HEK293T (cell line): ENCODE measurements at regions not wholly inside any gene's neighbourhood (a gene's known extent, or its start where the extent isn't known, plus 50 kb on each side); places are given as distances from the start of the nearest gene placed in this dataset.

ENCODE experiments used
- CTCF ChIA-PET: fragments of 350-600 bp; formaldehyde crosslinking; extraction: SDS; loops from one replicate; lab custom pipeline; 2021; ENCODE audit warnings: antibody characterized with exemption, inconsistent platforms; lab: Yijun Ruan, JAX
- POLR2A ChIA-PET: fragments of 350-600 bp; formaldehyde crosslinking; extraction: SDS; loops from one replicate; lab custom pipeline; 2020; ENCODE audit warnings: antibody characterized with exemption, inconsistent platforms; lab: Yijun Ruan, JAX
- DNase-seq: peaks from one replicate; pipeline ENCODE4 v3.0.0; 2012; ENCODE audit warnings: mixed read lengths; ENCODE audit errors: extremely low spot score
- ARNT ChIP-seq: fragments of 450-650 bp; IDR thresholded peaks from 2 replicates; pipeline ENCODE4 v1.6.1; 2017; ENCODE audit warnings: mild to moderate bottlenecking
- BHLHE40 ChIP-seq: fragments of 450-650 bp; IDR thresholded peaks from 2 replicates; pipeline ENCODE4 v1.6.1; 2016; ENCODE audit warnings: mild to moderate bottlenecking, moderate library complexity, borderline replicate concordance
- CTBP1 ChIP-seq: fragments of 450-650 bp; IDR thresholded peaks from 2 replicates; pipeline ENCODE4 v1.6.1; 2016; ENCODE audit warnings: borderline replicate concordance
- ELF4 ChIP-seq: fragments of 450-650 bp; IDR thresholded peaks from 2 replicates; pipeline ENCODE4 v1.6.1; 2017; ENCODE audit warnings: antibody characterized with exemption
- FOXA1 ChIP-seq: fragments of 450-650 bp; IDR thresholded peaks from 2 replicates; pipeline ENCODE4 v1.6.1; 2016; ENCODE audit warnings: mild to moderate bottlenecking
- FOXK2 ChIP-seq: fragments of 450-650 bp; IDR thresholded peaks from 2 replicates; pipeline ENCODE4 v1.6.1; 2016; ENCODE audit warnings: mild to moderate bottlenecking
- FOXM1 ChIP-seq: fragments of 450-650 bp; IDR thresholded peaks from 2 replicates; pipeline ENCODE4 v1.6.1; 2017; ENCODE audit warnings: mild to moderate bottlenecking, borderline replicate concordance
- HDGF ChIP-seq: fragments of 450-650 bp; IDR thresholded peaks from 2 replicates; pipeline ENCODE4 v1.6.1; 2017; ENCODE audit warnings: antibody characterized with exemption, borderline replicate concordance
- L3MBTL2 ChIP-seq: fragments of 450-650 bp; conservative IDR thresholded peaks from 2 replicates; pipeline ENCODE4 v1.6.1; 2016; ENCODE audit warnings: mild to moderate bottlenecking
- LEF1 ChIP-seq: fragments of 450-650 bp; IDR thresholded peaks from 2 replicates; pipeline ENCODE4 v1.6.1; 2017; ENCODE audit warnings: mild to moderate bottlenecking, borderline replicate concordance
- NFRKB ChIP-seq: fragments of 450-650 bp; IDR thresholded peaks from 2 replicates; pipeline ENCODE4 v1.6.1; 2016; ENCODE audit warnings: mild to moderate bottlenecking, moderate library complexity
- SP1 ChIP-seq: fragments of 450-650 bp; IDR thresholded peaks from 2 replicates; pipeline ENCODE4 v1.6.1; 2017
- SUZ12 ChIP-seq: fragments of 450-650 bp; IDR thresholded peaks from 2 replicates; pipeline ENCODE4 v1.6.1; 2016; ENCODE audit warnings: mild to moderate bottlenecking
- TARDBP ChIP-seq: fragments of 450-650 bp; IDR thresholded peaks from 2 replicates; pipeline ENCODE4 v1.6.1; 2016
- ZNF384 ChIP-seq: fragments of 450-650 bp; IDR thresholded peaks from 2 replicates; pipeline ENCODE4 v1.6.1; 2016
- TF ChIP-seq, protein P1 (sequence below): fragments of 450-650 bp; IDR thresholded peaks from 2 replicates; pipeline ENCODE4 v1.6.1; 2016

DNA sequence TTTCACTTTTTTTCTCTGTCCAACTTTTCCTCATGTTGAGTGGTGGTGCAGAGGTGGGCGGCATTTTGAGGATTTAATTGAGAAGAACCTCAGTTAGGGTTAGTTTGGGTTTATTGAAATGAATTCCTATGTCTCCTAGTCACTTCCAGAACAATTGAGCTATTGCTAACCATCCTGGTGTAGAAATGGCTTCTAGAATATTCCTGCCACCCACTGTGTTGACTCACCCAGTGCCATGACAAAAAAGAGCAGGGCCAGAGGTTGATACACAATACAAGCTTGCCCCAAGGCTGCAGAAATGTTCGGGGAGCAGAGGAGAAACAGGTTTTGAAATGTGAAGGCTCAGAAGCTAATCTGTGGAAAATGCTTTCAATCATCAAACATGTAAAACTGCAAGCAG lies 167.1 kb upstream of the TRIB2 start:
- ChIA-PET POLR2A (no interaction called here), CTCF (interaction anchor here (1.0 kb wide), 1 partner anchor 456 kb away, joined by 3 read pairs; no protein-coding TSS in a partner anchor)
- DNase-seq = no peak
- no peak for TF ChIP-seq SP1
- no peak for TF ChIP-seq CTBP1
- no peak for TF ChIP-seq FOXM1

DNA sequence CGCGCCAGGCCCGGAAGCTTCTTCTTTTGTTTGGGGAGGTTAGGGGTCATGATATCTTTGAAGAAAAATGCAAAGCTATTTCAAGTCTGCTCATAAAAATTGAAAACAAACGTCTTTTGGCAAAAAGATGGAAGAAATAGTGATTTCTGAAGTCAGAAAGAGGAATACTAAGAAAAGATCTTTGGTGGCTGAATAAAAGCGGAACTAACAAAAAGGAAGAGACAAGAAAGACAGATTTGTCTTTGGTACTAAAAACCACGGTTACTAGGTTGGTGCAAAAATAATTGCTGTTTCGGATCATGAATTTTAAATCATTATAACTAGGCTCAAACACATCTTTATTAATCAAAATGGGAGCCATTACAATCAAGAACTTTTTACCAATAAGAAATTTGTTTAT lies 164.6 kb upstream of the TRIB2 start:
- CTCF ChIA-PET = no interaction called here
- DNase-seq = no peak
- POLR2A ChIA-PET = no interaction called here
- no peak for TF ChIP-seq FOXK2
- no peak for TF ChIP-seq BHLHE40
- TF ChIP-seq, protein P1, sequence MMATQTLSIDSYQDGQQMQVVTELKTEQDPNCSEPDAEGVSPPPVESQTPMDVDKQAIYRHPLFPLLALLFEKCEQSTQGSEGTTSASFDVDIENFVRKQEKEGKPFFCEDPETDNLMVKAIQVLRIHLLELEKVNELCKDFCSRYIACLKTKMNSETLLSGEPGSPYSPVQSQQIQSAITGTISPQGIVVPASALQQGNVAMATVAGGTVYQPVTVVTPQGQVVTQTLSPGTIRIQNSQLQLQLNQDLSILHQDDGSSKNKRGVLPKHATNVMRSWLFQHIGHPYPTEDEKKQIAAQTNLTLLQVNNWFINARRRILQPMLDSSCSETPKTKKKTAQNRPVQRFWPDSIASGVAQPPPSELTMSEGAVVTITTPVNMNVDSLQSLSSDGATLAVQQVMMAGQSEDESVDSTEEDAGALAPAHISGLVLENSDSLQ = no peak
- no peak for TF ChIP-seq ZNF384
- no peak for TF ChIP-seq SP1
- no peak for TF ChIP-seq LEF1
- no peak for TF ChIP-seq L3MBTL2
- no peak for TF ChIP-seq NFRKB
- TF ChIP-seq FOXM1 = no peak
- no peak for TF ChIP-seq ELF4
- TF ChIP-seq TARDBP = no peak
- no peak for TF ChIP-seq SUZ12
- no peak for TF ChIP-seq ARNT
- no peak for TF ChIP-seq FOXA1
- TF ChIP-seq CTBP1 = no peak
- TF ChIP-seq HDGF = no peak

DNA sequence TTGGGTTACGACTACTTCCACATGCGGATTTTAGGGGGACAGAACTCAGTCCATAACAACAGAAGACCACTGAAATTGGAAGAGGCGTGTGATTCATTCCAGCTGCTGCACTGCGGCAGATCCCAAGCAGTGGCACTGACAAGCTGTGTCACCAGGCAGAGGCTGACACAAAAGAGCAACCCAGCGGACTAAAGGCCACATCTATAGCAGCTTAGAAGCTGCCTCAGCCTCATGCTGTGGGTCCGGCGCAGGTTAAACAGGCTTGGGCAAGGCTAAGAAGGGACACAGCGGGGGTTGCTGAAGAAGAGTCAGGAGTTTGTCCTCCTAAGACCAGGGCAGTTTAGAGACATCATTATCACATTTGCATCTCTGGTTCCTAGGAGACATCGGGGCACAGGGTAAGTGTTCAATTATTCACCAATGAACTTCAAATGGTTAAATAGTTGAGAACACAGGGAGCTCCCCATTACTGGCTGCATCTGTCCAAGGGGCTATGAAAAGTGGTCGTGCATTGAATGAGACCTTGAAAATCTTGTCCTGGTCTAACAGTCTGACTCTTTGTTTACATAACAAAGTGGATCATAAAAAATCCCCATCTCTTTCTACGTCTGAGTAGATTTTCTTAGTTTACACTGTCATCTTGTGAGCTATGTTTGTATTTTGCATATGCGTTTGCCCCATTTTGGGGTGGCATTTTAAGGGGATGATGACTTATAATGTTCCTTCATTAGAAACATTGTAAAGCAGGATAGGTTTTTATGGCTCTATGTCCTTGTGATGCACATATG lies 162.3 kb upstream of the TRIB2 start:
- TF ChIP-seq CTBP1 = no peak
- TF ChIP-seq FOXK2 = no peak
- TF ChIP-seq TARDBP = no peak
- TF ChIP-seq SP1 = no peak
- no peak for TF ChIP-seq FOXA1
- no peak for TF ChIP-seq NFRKB
- TF ChIP-seq BHLHE40 = no peak
- TF ChIP-seq, protein P1 = no peak
- TF ChIP-seq ZNF384 = no peak
- no peak for TF ChIP-seq SUZ12
- no peak for TF ChIP-seq ARNT
- no peak for TF ChIP-seq FOXM1
- no peak for TF ChIP-seq L3MBTL2
- no peak for TF ChIP-seq ELF4
- CTCF ChIA-PET = no interaction called here
- no peak for DNase-seq
- POLR2A ChIA-PET = no interaction called here

DNA sequence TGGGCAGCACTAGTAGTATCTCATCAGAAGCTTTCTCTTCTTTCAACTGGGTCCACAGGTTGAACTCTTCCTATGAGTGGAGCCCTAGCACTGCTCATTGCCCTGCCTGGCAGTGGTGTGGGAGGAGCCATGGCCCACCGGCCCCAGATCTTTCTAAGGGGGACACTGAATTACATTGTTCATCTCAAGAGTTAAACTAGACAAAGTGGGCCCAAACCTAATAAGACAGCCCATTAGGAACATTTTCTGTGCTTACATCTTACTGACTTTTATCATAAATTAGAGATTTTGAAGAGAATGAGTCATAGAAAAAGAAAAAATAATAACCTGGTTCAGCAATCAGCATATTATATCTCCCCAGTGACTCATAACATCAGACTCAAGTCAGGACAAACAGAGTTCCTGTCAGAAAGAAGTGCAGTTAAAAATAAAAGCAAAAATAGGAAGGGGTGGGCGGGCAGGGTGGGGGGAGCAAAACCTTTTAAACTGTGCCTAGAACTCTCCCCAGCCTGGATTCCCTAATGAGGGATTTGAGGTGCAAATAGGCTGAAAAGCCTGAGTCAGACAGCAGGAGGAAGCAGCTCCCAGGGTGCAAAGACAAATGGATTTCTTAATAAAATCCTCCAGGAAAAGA lies 161.6 kb upstream of the TRIB2 start:
- TF ChIP-seq LEF1 (no peak), ZNF384 (no peak), L3MBTL2 (no peak), FOXK2 (no peak), FOXM1 (no peak), FOXA1 (no peak), SUZ12 (no peak), CTBP1 (no peak), NFRKB (no peak), SP1 (no peak), ELF4 (no peak), HDGF (no peak), BHLHE40 (no peak), TARDBP (no peak), ARNT (no peak)
- TF ChIP-seq, protein P1 = no peak
- CTCF ChIA-PET = no interaction called here
- no peak for DNase-seq
- POLR2A ChIA-PET = no interaction called here

DNA sequence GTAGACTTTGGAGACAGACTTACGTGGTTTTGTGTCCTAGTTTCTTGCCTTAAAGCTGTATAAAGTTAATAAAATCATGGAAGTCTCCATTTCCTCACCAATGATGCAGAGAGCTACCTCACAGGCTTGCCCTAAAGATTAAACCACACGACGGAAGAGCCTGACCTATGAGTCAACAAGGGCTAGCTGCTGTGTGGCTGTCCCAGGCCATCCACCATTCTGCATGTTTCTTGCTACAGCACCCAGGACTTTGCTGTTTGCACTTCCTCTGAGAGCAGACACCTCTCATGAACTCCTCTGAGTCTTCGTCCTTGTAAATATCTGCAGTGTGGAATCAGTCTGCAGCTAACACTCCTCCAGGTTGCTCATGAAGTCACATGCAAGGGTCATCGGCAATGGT lies 160.0 kb upstream of the TRIB2 start:
- CTCF ChIA-PET = interaction anchor here (1.3 to 1.7 kb wide), 2 partner anchors 9 to 374 kb away, joined by 3 to 8 read pairs; no protein-coding TSS in a partner anchor
- TF ChIP-seq ZNF384 (no peak), TARDBP (no peak), LEF1 (no peak), CTBP1 (no peak), FOXA1 (no peak), FOXM1 (no peak)
- DNase-seq = no peak
- POLR2A ChIA-PET = interaction anchor here (1.3 kb wide), 1 partner anchor 159 kb away, joined by 5 read pairs; no protein-coding TSS in a partner anchor

DNA sequence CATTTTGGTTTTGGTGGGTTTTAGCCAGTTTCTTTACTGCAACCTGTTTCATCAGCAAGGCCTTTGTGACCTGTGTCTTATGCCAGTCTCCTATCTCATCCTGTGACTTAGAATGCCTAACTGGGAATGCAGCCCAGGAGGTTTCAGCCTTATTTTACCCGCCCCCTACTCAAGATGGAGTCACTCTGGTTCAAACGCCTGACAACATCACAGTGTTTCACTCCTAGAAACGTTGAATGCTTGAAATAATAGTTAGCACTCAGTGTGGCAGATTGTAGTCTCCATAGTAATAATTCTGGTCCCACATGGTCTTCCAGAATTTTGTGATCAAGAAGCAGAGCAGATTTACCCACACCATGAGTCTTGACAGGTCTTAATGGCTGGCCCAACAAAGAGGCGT lies 159.0 kb upstream of the TRIB2 start:
- DNase-seq = no peak
- CTCF ChIA-PET = interaction anchor here (0.8 kb wide), 1 partner anchor 11 kb away, joined by 3 read pairs; no protein-coding TSS in a partner anchor
- POLR2A ChIA-PET = no interaction called here
- no peak for TF ChIP-seq FOXM1
- TF ChIP-seq SP1 = no peak
- TF ChIP-seq ARNT = no peak
- TF ChIP-seq FOXK2 = no peak
- no peak for TF ChIP-seq TARDBP
